ENCODE measurements at regions not wholly inside any gene's neighbourhood (a gene's known extent, or its start where the extent isn't known, plus 50 kb on each side); places are given as distances from the start of the nearest gene placed in this dataset.
"Not testable (repeated sequence)": the region's sequence is repeated elsewhere in the genome, so short reads cannot be mapped to it uniquely, and the experiment has no call there.

DNA sequence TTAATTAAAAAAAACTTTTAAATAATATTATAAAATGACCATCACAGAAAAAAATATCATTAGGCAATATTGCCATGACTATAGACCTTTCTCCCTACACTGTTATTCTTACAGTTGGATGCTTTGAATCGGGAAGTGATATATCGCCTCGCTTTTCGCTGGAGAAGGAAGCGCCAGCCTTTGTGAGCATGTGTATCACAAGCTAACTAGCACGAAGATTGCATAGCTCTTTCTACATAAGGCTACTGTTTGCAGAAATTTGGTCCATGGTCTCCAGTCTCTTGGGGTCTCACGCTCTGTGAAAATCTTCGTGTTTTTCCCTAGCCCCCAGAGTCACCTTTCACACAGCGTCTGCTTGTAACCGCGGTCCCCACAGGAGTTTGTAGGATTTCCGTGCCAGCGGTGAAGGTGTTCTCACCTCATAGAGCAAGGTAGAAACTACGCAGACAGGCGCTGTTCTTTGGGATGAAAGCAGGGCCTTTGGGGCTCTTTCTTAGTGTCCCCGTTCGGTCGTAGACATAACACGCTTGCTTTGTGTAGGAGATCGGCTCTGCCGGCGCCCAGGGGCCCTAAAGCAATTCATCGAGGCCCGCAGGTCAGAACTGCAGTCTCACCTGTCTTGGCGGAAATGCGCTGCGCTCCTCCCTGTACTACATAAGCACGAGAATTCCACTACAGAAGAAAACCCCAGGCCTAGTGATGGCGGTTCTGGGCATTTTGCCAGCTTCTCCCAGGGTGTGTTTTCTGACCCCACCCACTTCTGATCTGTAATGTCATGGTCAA is 214.5 kb upstream of the NOTCH2NLA start:
- H3K4me3 ChIP-seq (ENCODE audit: low read depth, low read length); H3K27me3 Mint-ChIP-seq; H3K36me3 ChIP-seq (ENCODE audit: control insufficient read depth, insufficient read depth, low read length); H3K4me1 ChIP-seq (ENCODE audit: control insufficient read depth, insufficient read depth, low read length, poor library complexity, severe bottlenecking); H3K4me1 Mint-ChIP-seq; H3K27me3 ChIP-seq (ENCODE audit: control insufficient read depth, insufficient read depth, low read length); H3K9me3 ChIP-seq (ENCODE audit: control insufficient read depth in 2 of 2, low read length in 2 of 2); H3K36me3 Mint-ChIP-seq; ATAC-seq (ENCODE audit: low read depth in 2 of 2); H3K27ac ChIP-seq (ENCODE audit: insufficient read depth, low read length, poor library complexity, severe bottlenecking); H3K9me3 Mint-ChIP-seq: not testable (repeated sequence)
- H3K4me3 Mint-ChIP-seq, result peak overlapping the region in 1 of 4 donors; percentile 50
- peak in 1 of 3 donors; percentile 16 for DNase-seq
- peak overlapping the region in 1 of 3 donors; percentile 59 for H3K27ac Mint-ChIP-seq

DNA sequence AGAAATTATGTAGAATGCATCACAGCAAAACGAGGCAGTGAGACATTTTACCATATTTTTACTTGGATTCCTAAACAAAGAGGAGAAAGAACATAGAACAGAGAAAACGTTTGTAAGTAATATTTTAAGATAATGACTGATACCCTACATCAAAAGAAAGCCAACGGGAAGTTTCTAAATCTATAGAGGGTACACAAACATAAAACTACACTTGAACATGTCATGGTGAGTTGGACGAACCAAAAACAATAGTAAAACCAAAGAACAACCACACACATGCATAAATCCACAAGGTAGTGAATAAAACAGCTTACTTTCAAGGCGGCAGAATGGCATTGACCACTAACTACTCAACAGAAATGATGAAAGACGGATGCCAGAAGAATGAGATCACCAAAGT is 209.7 kb upstream of the NOTCH2NLA start:
- not testable (repeated sequence) for H3K27ac Mint-ChIP-seq, H3K4me3 Mint-ChIP-seq, H3K27me3 Mint-ChIP-seq

DNA sequence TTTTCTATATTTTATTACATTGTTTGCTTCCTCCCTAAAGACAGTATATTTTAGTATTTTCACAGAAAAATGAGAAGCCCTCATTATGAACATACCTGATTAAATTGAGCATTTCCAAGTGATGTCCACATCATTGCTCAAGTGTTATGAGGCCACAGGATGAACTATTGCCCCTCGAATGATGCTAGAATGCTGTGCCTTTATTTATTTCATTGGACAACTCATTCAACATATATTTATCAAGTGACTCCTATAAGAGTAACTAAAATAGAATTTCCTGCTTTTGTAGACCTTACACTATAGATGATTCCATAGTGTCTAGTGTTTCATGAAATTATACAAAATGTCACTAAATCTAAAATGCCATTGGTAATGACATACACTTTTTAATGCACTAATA is 187.8 kb upstream of the NOTCH2NLA start:
- not testable (repeated sequence) for H3K36me3 ChIP-seq (ENCODE audit: control insufficient read depth, insufficient read depth, low read length); H3K4me3 ChIP-seq (ENCODE audit: low read depth, low read length); H3K27me3 Mint-ChIP-seq; H3K27me3 ChIP-seq (ENCODE audit: control insufficient read depth, insufficient read depth, low read length); H3K9me3 ChIP-seq (ENCODE audit: control insufficient read depth in 2 of 2, low read length in 2 of 2); H3K4me1 ChIP-seq (ENCODE audit: control insufficient read depth, insufficient read depth, low read length, poor library complexity, severe bottlenecking); H3K27ac ChIP-seq (ENCODE audit: insufficient read depth, low read length, poor library complexity, severe bottlenecking); H3K27ac Mint-ChIP-seq; H3K4me3 Mint-ChIP-seq; DNase-seq; ATAC-seq (ENCODE audit: low read depth in 2 of 2); H3K36me3 Mint-ChIP-seq; H3K9me3 Mint-ChIP-seq
- H3K4me1 Mint-ChIP-seq, result peaks cover 0 to 14% (median 7%) of the 10 kb centered on the region in 4 donors

More for the DNA sequence above, 209.7 kb upstream of the NOTCH2NLA start:
- H3K4me1 ChIP-seq (ENCODE audit: control insufficient read depth, insufficient read depth, low read length, poor library complexity, severe bottlenecking); DNase-seq; ATAC-seq (ENCODE audit: low read depth in 2 of 2); H3K36me3 ChIP-seq (ENCODE audit: control insufficient read depth, insufficient read depth, low read length); H3K36me3 Mint-ChIP-seq; H3K4me3 ChIP-seq (ENCODE audit: low read depth, low read length); H3K27ac ChIP-seq (ENCODE audit: insufficient read depth, low read length, poor library complexity, severe bottlenecking); H3K4me1 Mint-ChIP-seq; H3K9me3 Mint-ChIP-seq; H3K27me3 ChIP-seq (ENCODE audit: control insufficient read depth, insufficient read depth, low read length); H3K9me3 ChIP-seq (ENCODE audit: control insufficient read depth in 2 of 2, low read length in 2 of 2): not testable (repeated sequence)

DNA sequence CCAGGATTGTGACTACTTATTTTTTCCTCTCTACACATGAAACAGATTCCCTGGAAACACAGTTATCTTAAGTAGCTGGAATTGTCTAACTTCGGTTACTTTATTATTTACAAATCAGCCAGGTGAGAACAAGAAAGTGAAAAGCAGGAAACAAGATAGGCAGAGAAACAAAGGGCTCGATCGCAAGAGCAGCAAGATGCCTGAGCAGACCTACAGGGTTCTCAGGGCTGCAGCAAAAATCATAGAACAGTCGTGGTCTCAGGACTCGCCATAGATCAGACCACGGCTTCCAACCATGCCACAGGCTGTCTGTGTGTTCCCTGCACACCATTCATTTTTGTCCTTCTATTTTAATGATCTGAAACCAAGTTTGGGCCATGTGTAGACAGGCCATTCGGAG is 186.2 kb upstream of the NOTCH2NLA start:
- H3K9me3 ChIP-seq (ENCODE audit: control insufficient read depth in 2 of 2, low read length in 2 of 2); H3K4me3 ChIP-seq (ENCODE audit: low read depth, low read length); H3K27me3 ChIP-seq (ENCODE audit: control insufficient read depth, insufficient read depth, low read length); H3K36me3 ChIP-seq (ENCODE audit: control insufficient read depth, insufficient read depth, low read length); ATAC-seq (ENCODE audit: low read depth in 2 of 2); H3K36me3 Mint-ChIP-seq; H3K9me3 Mint-ChIP-seq; DNase-seq; H3K4me1 ChIP-seq (ENCODE audit: control insufficient read depth, insufficient read depth, low read length, poor library complexity, severe bottlenecking); H3K27me3 Mint-ChIP-seq: not testable (repeated sequence)
- H3K27ac ChIP-seq (ENCODE audit: insufficient read depth, low read length, poor library complexity, severe bottlenecking), result peak overlapping the region; percentile 51
- H3K27ac Mint-ChIP-seq, result peak overlapping the region; percentile 92 to 95 (median 94)
- peak overlapping the region in 2 of 4 donors; percentile 52 to 68 for H3K4me3 Mint-ChIP-seq
- H3K4me1 Mint-ChIP-seq, result peaks cover 0 to 17% (median 7%) of the 10 kb centered on the region in 4 donors

DNA sequence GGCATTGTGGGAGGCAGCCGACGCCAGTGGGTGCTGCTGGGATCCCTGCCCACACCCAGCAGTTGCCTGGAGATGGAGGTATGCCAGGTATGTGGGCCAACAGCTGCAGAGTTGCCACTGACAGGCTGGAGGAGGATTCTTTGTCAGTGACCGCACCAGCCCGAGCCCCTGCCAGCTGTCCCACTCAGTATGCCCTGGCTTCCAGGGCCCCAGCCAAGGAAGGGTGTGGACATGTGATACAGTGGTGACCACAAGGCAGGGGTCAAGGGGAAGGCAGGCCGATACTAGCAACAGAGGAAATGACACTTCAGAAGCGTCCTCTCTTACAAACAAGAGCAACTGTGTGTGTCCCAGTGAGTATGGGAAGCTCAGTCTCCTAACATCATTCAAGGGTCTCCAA is 185.1 kb upstream of the NOTCH2NLA start:
- not testable (repeated sequence) for H3K9me3 Mint-ChIP-seq; H3K27me3 Mint-ChIP-seq; ATAC-seq (ENCODE audit: low read depth in 2 of 2); H3K4me1 ChIP-seq (ENCODE audit: control insufficient read depth, insufficient read depth, low read length, poor library complexity, severe bottlenecking); H3K9me3 ChIP-seq (ENCODE audit: control insufficient read depth in 2 of 2, low read length in 2 of 2); H3K36me3 ChIP-seq (ENCODE audit: control insufficient read depth, insufficient read depth, low read length); H3K36me3 Mint-ChIP-seq; H3K27me3 ChIP-seq (ENCODE audit: control insufficient read depth, insufficient read depth, low read length)
- peak overlapping the region in 1 of 3 donors; percentile 84 for H3K27ac Mint-ChIP-seq
- peaks cover 2 to 20% (median 7%) of the 10 kb centered on the region in 4 donors for H3K4me1 Mint-ChIP-seq
- peak overlapping the region in 2 of 4 donors; percentile 68 to 76 for H3K4me3 Mint-ChIP-seq
- H3K27ac ChIP-seq (ENCODE audit: insufficient read depth, low read length, poor library complexity, severe bottlenecking), result peak overlapping the region; percentile 67
- DNase-seq, result peak in 1 of 3 donors; percentile 11
- H3K4me3 ChIP-seq (ENCODE audit: low read depth, low read length), result peak overlapping the region; percentile 53

DNA sequence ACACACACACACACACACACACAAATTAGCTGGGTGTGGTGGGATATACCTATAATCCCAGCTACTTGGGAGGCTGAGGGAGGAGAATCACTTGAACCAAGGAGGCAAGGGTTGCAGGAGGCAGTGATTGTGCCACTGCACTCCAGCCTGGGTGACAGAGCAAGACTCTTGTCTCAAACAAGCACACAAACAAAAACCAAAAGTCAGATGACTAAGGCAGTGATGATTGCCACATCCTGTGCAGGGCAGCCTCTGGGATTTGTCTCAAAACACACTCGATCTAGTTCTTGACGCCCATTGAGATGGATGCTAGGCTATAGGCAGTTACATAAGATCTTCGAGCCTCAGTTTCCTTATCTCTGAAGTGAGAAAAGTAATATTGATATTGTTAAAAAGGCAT is 183.1 kb upstream of the NOTCH2NLA start:
- not testable (repeated sequence) for H3K4me3 ChIP-seq (ENCODE audit: low read depth, low read length); H3K9me3 Mint-ChIP-seq; H3K9me3 ChIP-seq (ENCODE audit: control insufficient read depth in 2 of 2, low read length in 2 of 2); H3K36me3 ChIP-seq (ENCODE audit: control insufficient read depth, insufficient read depth, low read length); H3K27me3 Mint-ChIP-seq; H3K27me3 ChIP-seq (ENCODE audit: control insufficient read depth, insufficient read depth, low read length); H3K36me3 Mint-ChIP-seq; H3K4me1 ChIP-seq (ENCODE audit: control insufficient read depth, insufficient read depth, low read length, poor library complexity, severe bottlenecking)
- ATAC-seq (ENCODE audit: low read depth in 2 of 2), result peak; percentile 81 to 90
- H3K27ac ChIP-seq (ENCODE audit: insufficient read depth, low read length, poor library complexity, severe bottlenecking), result peak overlapping the region; percentile 55
- peak in 2 of 3 donors; percentile 17 to 72 for DNase-seq
- H3K27ac Mint-ChIP-seq, result peak overlapping the region; percentile 92 to 97 (median 96)
- peaks cover 2 to 20% (median 7%) of the 10 kb centered on the region in 4 donors for H3K4me1 Mint-ChIP-seq
- H3K4me3 Mint-ChIP-seq, result peak overlapping the region; percentile 68 to 92 (median 84)

DNA sequence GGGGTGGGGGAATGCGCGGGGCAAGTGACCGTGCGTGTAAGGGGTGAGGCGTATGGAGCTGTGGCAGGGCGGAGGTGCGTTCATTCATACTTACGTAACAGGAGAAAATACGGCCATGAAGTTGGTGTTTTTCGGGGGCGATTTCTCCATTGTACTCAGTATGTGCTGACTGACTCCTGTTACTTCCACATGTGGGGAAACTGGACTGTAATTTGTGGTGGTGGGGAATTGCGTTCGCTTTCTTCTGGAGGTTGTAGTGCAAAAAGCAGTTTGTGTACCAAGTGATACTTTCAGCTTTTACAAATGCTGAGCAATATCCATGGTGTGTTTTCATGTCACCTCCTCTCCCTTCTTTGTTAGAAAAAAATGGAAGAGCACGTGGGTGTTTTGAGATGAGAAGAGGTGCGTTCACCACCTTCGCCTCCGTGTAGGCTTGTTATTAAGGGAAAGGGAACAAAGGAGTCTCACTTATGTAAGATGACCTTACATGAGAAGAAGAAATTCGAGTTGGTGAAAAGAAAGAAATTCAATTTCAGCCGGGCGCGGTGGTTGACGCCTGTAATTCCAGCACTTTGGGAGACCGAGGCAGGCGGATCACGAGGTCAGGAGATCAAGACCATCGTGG is 181.1 kb upstream of the NOTCH2NLA start:
- peaks cover 2 to 13% (median 7%) of the 10 kb centered on the region in 4 donors for H3K4me1 Mint-ChIP-seq
- Histone ChIP-seq H3K27ac (ENCODE audit: insufficient read depth, low read length, poor library complexity, severe bottlenecking) (peak overlapping the region; percentile 67), H3K4me3 (ENCODE audit: low read depth, low read length) (peak overlapping the region; percentile 43)
- H3K27me3 ChIP-seq (ENCODE audit: control insufficient read depth, insufficient read depth, low read length); H3K36me3 ChIP-seq (ENCODE audit: control insufficient read depth, insufficient read depth, low read length); H3K9me3 ChIP-seq (ENCODE audit: control insufficient read depth in 2 of 2, low read length in 2 of 2); H3K4me1 ChIP-seq (ENCODE audit: control insufficient read depth, insufficient read depth, low read length, poor library complexity, severe bottlenecking); H3K27me3 Mint-ChIP-seq; H3K9me3 Mint-ChIP-seq; H3K36me3 Mint-ChIP-seq: not testable (repeated sequence)
- H3K27ac Mint-ChIP-seq, result peak overlapping the region; percentile 92 to 98 (median 94)
- ATAC-seq (ENCODE audit: low read depth in 2 of 2), result peak; percentile 55 to 76
- DNase-seq, result peak in 2 of 3 donors; percentile 39 to 69
- peak overlapping the region; percentile 44 to 80 (median 72) for H3K4me3 Mint-ChIP-seq

Data from CD4-positive, CD25-positive, alpha-beta regulatory T cell (primary cell).